A549 (cell line): ENCODE measurements at regions not wholly inside any gene's neighbourhood (a gene's known extent, or its start where the extent isn't known, plus 50 kb on each side); places are given as distances from the start of the nearest gene placed in this dataset.

Experiments
- CEBPB ChIP-seq, 2 experiments: fragments of >200 bp in 1 of 2; sonication (Bioruptor Twin) in 1 of 2; formaldehyde crosslinking in 1 of 2; IDR thresholded peaks; 2 replicates each; pipeline ENCODE4 v1.6.1; 2012 to 2016
- FOSB ChIP-seq: fragments of 250-450 bp; sonication (Bioruptor Pico); IDR thresholded peaks from 2 replicates; pipeline ENCODE4 v1.5.0; 2020; ENCODE audit warnings: mild to moderate bottlenecking, moderate library complexity
- HOXB13 ChIP-seq: fragments of 250-450 bp; sonication (Bioruptor Pico); IDR thresholded peaks from 2 replicates; pipeline ENCODE4 v1.5.0; 2020; ENCODE audit warnings: low read depth, mild to moderate bottlenecking, moderate library complexity
- JUN ChIP-seq, 2 experiments: fragments of >200 bp; sonication (Bioruptor Twin); formaldehyde crosslinking; IDR thresholded peaks; 2 replicates in 1 of 2; 3 replicates in 1 of 2; pipeline ENCODE4 v1.6.1; 2016 to 2017
- JUNB ChIP-seq: fragments of >200 bp; sonication (Bioruptor Twin); formaldehyde crosslinking; IDR thresholded peaks from 2 replicates; pipeline ENCODE4 v1.6.1; 2016
- KDM1A ChIP-seq: fragments of 200-600 bp; sonication (generic); IDR thresholded peaks from 2 replicates; pipeline ENCODE4 v1.6.1; 2016; ENCODE audit warnings: low read depth, mild to moderate bottlenecking
- PHF8 ChIP-seq: fragments of 200-600 bp; sonication (generic); IDR thresholded peaks from 2 replicates; pipeline ENCODE4 v1.6.1; 2016; ENCODE audit warnings: low read depth, mild to moderate bottlenecking, antibody characterized with exemption, moderate library complexity, borderline replicate concordance
- POLR2A ChIP-seq: IDR thresholded peaks from 2 replicates; pipeline ENCODE4 v1.6.1; 2012; ENCODE audit warnings: mild to moderate bottlenecking, low read length
- TF ChIP-seq, protein P1 (sequence below): fragments of >200 bp; sonication (Bioruptor Twin); formaldehyde crosslinking; IDR thresholded peaks from 3 replicates; pipeline ENCODE4 v1.5.1; 2016
- TF ChIP-seq, protein P2 (sequence below): IDR thresholded peaks from 2 replicates; pipeline ENCODE4 v1.6.1; 2012
- TF ChIP-seq, protein P3 (sequence below): fragments of >200 bp; sonication (Bioruptor Twin); formaldehyde crosslinking; IDR thresholded peaks from 3 replicates; pipeline ENCODE4 v1.6.1; 2016

DNA sequence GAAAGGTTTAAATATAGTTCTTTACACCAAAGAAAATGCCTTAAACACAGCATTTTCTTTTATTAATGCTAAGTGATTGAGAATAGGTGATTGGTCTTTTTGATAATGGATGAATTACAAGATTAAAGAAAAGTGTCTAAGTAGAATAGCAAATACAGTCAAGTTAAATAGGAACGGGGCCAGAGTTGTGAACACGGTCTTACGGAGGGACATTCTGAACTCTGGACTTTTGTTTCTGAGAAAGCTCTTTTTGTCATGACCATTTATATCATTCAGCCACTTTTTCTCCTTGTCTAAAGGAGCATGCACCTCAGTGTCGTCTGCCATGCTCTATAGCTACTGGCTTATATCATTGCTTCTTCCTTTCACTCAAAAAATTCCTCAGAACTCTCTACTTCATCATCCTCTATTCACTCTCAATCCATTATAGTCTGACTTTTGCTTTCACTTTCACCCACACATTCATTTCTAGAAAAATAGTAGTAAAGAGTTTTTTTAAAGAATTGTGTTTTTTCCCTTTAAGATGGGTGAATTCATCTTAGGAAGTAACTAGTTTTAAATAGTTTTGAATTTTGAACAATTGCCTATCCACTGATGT is 263.0 kb upstream of the FBXL7 start:
- TF ChIP-seq, protein P1, sequence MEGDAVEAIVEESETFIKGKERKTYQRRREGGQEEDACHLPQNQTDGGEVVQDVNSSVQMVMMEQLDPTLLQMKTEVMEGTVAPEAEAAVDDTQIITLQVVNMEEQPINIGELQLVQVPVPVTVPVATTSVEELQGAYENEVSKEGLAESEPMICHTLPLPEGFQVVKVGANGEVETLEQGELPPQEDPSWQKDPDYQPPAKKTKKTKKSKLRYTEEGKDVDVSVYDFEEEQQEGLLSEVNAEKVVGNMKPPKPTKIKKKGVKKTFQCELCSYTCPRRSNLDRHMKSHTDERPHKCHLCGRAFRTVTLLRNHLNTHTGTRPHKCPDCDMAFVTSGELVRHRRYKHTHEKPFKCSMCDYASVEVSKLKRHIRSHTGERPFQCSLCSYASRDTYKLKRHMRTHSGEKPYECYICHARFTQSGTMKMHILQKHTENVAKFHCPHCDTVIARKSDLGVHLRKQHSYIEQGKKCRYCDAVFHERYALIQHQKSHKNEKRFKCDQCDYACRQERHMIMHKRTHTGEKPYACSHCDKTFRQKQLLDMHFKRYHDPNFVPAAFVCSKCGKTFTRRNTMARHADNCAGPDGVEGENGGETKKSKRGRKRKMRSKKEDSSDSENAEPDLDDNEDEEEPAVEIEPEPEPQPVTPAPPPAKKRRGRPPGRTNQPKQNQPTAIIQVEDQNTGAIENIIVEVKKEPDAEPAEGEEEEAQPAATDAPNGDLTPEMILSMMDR: no peak
- TF ChIP-seq, protein P2, sequence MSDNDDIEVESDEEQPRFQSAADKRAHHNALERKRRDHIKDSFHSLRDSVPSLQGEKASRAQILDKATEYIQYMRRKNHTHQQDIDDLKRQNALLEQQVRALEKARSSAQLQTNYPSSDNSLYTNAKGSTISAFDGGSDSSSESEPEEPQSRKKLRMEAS: no peak
- no peak for TF ChIP-seq FOSB (CRISPR knock-in tag)
- TF ChIP-seq HOXB13: no peak
- no peak for TF ChIP-seq POLR2A
- no peak for TF ChIP-seq CEBPB (IDR thresholded peaks at IDR 0.05)
- no peak for TF ChIP-seq PHF8
- TF ChIP-seq, protein P3, sequence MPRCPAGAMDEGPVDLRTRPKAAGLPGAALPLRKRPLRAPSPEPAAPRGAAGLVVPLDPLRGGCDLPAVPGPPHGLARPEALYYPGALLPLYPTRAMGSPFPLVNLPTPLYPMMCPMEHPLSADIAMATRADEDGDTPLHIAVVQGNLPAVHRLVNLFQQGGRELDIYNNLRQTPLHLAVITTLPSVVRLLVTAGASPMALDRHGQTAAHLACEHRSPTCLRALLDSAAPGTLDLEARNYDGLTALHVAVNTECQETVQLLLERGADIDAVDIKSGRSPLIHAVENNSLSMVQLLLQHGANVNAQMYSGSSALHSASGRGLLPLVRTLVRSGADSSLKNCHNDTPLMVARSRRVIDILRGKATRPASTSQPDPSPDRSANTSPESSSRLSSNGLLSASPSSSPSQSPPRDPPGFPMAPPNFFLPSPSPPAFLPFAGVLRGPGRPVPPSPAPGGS: no peak
- TF ChIP-seq JUNB: no peak
- TF ChIP-seq KDM1A: no peak
- no peak for TF ChIP-seq JUN (IDR thresholded peaks at IDR 0.05)
